ENCODE measurements at regions not wholly inside any gene's neighbourhood (a gene's known extent, or its start where the extent isn't known, plus 50 kb on each side); places are given as distances from the start of the nearest gene placed in this dataset.
"Not testable (repeated sequence)": the region's sequence is repeated elsewhere in the genome, so short reads cannot be mapped to it uniquely, and the experiment has no call there.

DNA sequence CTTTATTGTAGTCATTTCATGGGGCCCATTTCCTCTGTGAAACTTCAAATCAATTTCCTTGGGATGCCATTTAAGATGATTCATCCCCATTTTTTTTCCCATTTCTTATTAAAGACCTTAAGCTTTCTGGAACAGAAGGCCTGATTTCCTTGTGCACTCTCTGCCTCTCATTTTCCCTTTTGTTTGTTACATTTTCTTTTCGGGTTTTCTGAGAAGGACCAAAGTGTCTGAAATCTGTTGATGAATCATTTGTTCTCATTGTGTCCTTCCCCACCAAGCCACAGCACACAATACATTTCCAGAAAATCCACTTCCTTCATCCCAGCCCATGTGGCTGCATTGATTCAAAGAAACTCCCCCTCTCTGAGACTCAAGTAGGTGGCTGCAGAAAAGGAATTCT lies 372.4 kb downstream of the SFMBT2 start:
- POLR2A ChIA-PET, result no interaction called here
- Mint-ChIP-seq H3K36me3 (ENCODE audit: low read depth) (no peaks in the 10 kb centered on the region), H3K4me3 (no peak overlapping the region), H3K9me3 (ENCODE audit: low read depth) (no peaks in the 10 kb centered on the region), H3K27ac (no peak overlapping the region), H3K4me1 (peaks cover 23% of the 10 kb centered on the region), H3K27me3 (peaks cover 4% of the 10 kb centered on the region)
- ATAC-seq, result no peak
- intact Hi-C loops (cut with DNase I, micrococcal nuclease), result no loop called here
- DNase-seq, result no peak
- CTCF ChIA-PET, result interaction anchor here (0.7 to 1.2 kb wide), 2 partner anchors 25 to 564 kb away, joined by 3 to 4 read pairs; no protein-coding TSS in a partner anchor

DNA sequence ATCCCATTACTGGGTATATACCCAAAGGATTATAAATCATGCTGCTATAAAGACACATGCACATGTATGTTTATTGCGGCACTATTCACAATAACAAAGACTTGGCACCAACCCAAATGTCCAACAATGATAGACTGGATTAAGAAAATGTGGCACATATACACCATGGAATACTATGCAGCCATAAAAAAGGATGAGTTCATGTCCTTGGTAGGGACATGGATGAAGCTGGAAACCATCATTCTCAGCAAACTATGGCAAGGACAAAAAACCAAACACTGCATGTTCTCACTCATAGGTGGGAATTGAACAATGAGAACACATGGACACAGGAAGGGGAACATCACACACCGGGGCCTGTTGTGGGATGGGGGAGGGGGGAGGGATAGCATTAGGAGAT lies 373.4 kb downstream of the SFMBT2 start:
- POLR2A ChIA-PET; H3K27ac Mint-ChIP-seq; H3K9me3 Mint-ChIP-seq (ENCODE audit: low read depth); intact Hi-C loops (cut with DNase I, micrococcal nuclease); H3K36me3 Mint-ChIP-seq (ENCODE audit: low read depth); H3K27me3 Mint-ChIP-seq; ATAC-seq; H3K4me3 Mint-ChIP-seq; CTCF ChIA-PET; DNase-seq: not testable (repeated sequence)
- H3K4me1 Mint-ChIP-seq, result peaks cover 28% of the 10 kb centered on the region

DNA sequence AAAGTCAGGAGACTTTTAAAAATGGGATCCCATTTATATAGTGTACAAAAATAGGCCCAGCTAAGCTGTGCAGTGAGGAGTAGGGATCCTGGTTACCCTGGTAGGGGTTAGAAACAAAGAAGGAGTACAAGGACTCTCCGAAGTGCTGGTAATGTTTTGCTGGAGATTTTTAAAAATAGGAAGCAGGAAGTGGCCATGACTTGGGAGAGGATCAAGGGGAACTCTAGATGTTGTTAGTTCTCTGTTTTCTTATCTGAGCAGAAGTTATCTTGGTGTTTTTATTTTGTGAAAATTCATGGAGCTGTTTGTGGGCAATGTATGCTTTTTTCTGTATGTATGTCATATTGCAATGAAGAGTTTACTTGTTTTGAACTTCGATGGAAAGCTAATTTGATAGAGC lies 373.9 kb downstream of the SFMBT2 start:
- peaks cover 28% of the 10 kb centered on the region for H3K4me1 Mint-ChIP-seq
- ChIA-PET CTCF (interaction anchor here (0.6 kb wide), 1 partner anchor 31 kb away, joined by 4 read pairs; no protein-coding TSS in a partner anchor), POLR2A (no interaction called here)
- H3K27ac Mint-ChIP-seq, result no peak overlapping the region
- no peak overlapping the region for H3K4me3 Mint-ChIP-seq
- no peak for DNase-seq
- H3K9me3 Mint-ChIP-seq (ENCODE audit: low read depth), result no peaks in the 10 kb centered on the region
- no peaks in the 10 kb centered on the region for H3K36me3 Mint-ChIP-seq (ENCODE audit: low read depth)
- peaks cover 4% of the 10 kb centered on the region for H3K27me3 Mint-ChIP-seq
- no peak for ATAC-seq
- intact Hi-C loops (cut with DNase I, micrococcal nuclease), result no loop called here

DNA sequence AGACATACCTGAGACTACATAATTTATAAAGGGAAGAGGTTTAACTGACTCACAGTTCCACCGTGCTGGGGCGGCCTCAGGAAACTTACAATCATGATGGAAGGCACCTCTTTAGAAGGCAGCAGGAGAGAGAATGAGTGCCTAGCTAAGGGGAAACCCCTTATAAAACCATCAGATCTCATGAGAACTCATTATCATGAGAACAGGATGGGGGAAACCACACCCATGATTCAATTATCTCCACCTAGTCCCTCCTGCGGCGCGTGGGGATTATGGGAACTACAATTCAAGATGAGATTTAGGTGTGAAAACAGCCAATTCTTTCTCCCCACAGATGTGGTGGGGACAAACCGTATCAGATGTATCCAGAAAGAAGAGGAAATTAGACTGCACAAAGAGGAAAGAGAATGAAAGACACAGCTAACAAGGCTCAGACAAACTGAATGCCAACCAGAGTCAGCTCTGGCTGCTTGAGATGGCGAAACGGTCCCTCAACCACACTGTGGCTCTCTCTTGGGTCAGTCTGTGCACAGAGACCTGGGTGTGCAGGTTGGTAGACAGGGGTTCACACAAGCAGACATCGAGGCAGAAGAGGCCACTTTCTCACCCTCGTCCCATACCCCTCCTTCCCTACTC lies 375.6 kb downstream of the SFMBT2 start:
- Mint-ChIP-seq H3K4me3 (no peak overlapping the region), H3K9me3 (ENCODE audit: low read depth) (no peaks in the 10 kb centered on the region), H3K27me3 (peaks cover 2% of the 10 kb centered on the region), H3K27ac (no peak overlapping the region), H3K36me3 (ENCODE audit: low read depth) (no peaks in the 10 kb centered on the region), H3K4me1 (peaks cover 28% of the 10 kb centered on the region)
- ATAC-seq, result peak; percentile 87
- POLR2A ChIA-PET, result interaction anchor here (0.6 to 0.7 kb wide), 2 partner anchors 238 to 550 kb away, joined by 3 to 5 read pairs; no protein-coding TSS in a partner anchor
- CTCF ChIA-PET, result interaction anchor here (0.6 kb wide), 1 partner anchor 53 kb away, joined by 3 read pairs; no protein-coding TSS in a partner anchor
- intact Hi-C loops (cut with DNase I, micrococcal nuclease), result no loop called here
- peak; percentile 44 for DNase-seq

DNA sequence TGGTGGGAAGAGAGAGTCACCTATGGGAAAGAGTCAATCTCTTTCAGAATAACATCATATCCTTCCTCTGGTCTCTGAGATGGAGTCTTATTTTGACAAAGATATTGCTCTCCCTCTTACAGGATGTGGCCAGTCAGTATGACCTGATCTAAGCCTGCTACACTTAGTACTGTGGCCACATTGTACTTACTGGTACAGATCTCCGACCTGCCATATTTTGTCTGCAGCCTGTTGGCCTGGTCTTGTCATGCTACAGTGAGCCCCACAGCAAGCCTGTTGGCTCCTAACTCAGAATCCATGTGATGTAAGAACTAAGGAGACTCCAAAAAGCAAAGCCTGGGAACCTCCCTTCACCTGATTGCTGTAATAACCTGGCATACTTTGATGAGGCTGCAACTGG lies 377.8 kb downstream of the SFMBT2 start:
- ChIA-PET POLR2A (no interaction called here), CTCF (no interaction called here)
- ATAC-seq (no peak), DNase-seq (no peak)
- H3K4me3 Mint-ChIP-seq, result no peak overlapping the region
- intact Hi-C loops (cut with DNase I, micrococcal nuclease), result loop anchor here in 1 of 2 experiments (5.0 kb wide), 1 partner anchor 111 kb away; no protein-coding TSS in a partner anchor
- no peaks in the 10 kb centered on the region for H3K27me3 Mint-ChIP-seq
- peaks cover 35% of the 10 kb centered on the region for H3K4me1 Mint-ChIP-seq
- H3K9me3 Mint-ChIP-seq (ENCODE audit: low read depth), result peaks cover 3% of the 10 kb centered on the region
- H3K27ac Mint-ChIP-seq, result no peak overlapping the region
- H3K36me3 Mint-ChIP-seq (ENCODE audit: low read depth), result no peaks in the 10 kb centered on the region

DNA sequence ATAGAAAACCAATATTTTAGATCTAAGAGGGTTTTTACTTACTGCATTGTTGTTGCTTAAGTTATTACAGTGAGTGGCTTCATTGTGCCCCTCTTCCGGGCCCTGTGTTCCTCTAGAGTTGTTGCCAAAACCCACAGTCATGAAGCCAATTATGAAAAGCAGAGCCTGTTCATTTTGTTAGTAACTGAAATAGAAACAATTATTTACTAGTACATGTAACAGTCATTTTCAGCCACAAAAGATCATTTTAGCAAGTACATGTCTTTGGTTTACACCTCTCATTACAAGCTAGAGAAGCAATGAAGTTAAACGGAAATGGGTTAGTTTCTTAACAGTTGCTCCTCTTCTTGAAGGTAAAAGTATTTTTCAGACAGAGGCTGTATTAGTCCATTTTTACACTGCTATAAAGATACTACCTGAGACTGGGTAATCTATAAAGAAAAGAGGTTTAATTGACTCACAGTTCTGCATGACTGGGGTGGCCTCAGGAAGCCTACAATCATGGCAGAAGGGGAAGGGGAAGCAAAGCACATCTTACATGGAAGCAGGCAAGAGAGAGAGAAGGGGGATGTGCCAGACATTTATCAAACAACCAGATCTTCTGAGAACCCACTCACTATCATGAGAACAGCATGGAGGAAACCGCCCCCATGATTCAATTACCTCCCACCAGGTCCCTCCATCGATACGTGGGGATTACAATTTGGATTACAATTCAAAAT lies 380.5 kb downstream of the SFMBT2 start:
- peaks cover 3% of the 10 kb centered on the region for H3K9me3 Mint-ChIP-seq (ENCODE audit: low read depth)
- no peak overlapping the region for H3K27ac Mint-ChIP-seq
- no peaks in the 10 kb centered on the region for H3K27me3 Mint-ChIP-seq
- DNase-seq (no peak), ATAC-seq (no peak)
- H3K4me3 Mint-ChIP-seq, result no peak overlapping the region
- intact Hi-C loops (cut with DNase I, micrococcal nuclease), result loop anchor here in 1 of 2 experiments (5.0 kb wide), 1 partner anchor 108 kb away; no protein-coding TSS in a partner anchor
- POLR2A ChIA-PET, result no interaction called here
- no peaks in the 10 kb centered on the region for H3K36me3 Mint-ChIP-seq (ENCODE audit: low read depth)
- peaks cover 35% of the 10 kb centered on the region for H3K4me1 Mint-ChIP-seq
- CTCF ChIA-PET, result interaction anchor here (1.0 kb wide), 1 partner anchor 9 kb away, joined by 3 read pairs; no protein-coding TSS in a partner anchor

DNA sequence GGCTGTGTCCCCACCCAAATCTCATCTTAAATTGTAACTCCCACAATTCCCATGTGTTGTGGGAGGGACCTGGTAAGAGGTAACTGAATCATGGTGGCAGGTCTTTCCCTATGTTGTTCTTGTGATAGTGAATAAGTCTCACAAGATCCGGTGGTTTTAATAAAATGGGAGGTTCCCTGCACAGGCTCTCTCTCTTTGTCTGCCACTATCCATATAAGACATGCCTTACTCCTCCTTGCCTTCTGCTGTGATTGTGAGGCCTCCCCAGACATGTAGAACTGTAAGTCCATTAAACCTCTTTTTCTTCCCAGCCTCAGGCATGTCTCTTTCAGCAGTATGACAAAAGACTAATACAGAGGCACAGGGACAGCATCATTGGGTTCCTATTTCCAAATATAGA lies 381.2 kb downstream of the SFMBT2 start:
- Mint-ChIP-seq H3K27me3 (no peaks in the 10 kb centered on the region), H3K9me3 (ENCODE audit: low read depth) (peaks cover 3% of the 10 kb centered on the region), H3K27ac (no peak overlapping the region), H3K36me3 (ENCODE audit: low read depth) (no peaks in the 10 kb centered on the region), H3K4me1 (peaks cover 29% of the 10 kb centered on the region), H3K4me3 (no peak overlapping the region)
- DNase-seq (no peak), ATAC-seq (no peak)
- POLR2A ChIA-PET, result no interaction called here
- intact Hi-C loops (cut with DNase I, micrococcal nuclease), result loop anchor here in 1 of 2 experiments (5.0 kb wide), 1 partner anchor 107 kb away; no protein-coding TSS in a partner anchor
- CTCF ChIA-PET, result interaction anchor here (1.0 kb wide), 1 partner anchor 9 kb away, joined by 3 read pairs; no protein-coding TSS in a partner anchor

DNA sequence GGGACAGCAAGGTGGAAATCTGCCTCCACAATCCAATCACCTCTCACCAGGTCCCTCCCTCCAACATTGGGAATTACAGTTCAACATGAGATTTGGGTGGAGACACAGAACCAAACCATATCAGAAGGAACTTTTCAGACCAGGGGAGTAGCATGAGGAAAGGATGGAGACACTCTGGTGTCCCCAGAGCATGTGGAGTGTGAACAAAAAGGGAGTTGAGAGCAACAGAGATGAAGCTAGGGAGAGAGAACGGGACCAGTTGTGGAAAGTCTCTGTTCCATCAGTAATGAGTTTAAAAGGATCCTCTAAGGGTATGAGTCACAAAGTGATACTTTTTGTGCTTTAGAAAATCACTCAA lies 382.0 kb downstream of the SFMBT2 start:
- no peak overlapping the region for H3K27ac Mint-ChIP-seq
- CTCF ChIA-PET, result no interaction called here
- H3K4me3 Mint-ChIP-seq, result no peak overlapping the region
- peaks cover 3% of the 10 kb centered on the region for H3K9me3 Mint-ChIP-seq (ENCODE audit: low read depth)
- no peaks in the 10 kb centered on the region for H3K27me3 Mint-ChIP-seq
- POLR2A ChIA-PET, result no interaction called here
- H3K4me1 Mint-ChIP-seq, result peaks cover 22% of the 10 kb centered on the region
- no peak for DNase-seq
- intact Hi-C loops (cut with DNase I, micrococcal nuclease), result no loop called here
- H3K36me3 Mint-ChIP-seq (ENCODE audit: low read depth), result no peaks in the 10 kb centered on the region
- ATAC-seq, result no peak

DNA sequence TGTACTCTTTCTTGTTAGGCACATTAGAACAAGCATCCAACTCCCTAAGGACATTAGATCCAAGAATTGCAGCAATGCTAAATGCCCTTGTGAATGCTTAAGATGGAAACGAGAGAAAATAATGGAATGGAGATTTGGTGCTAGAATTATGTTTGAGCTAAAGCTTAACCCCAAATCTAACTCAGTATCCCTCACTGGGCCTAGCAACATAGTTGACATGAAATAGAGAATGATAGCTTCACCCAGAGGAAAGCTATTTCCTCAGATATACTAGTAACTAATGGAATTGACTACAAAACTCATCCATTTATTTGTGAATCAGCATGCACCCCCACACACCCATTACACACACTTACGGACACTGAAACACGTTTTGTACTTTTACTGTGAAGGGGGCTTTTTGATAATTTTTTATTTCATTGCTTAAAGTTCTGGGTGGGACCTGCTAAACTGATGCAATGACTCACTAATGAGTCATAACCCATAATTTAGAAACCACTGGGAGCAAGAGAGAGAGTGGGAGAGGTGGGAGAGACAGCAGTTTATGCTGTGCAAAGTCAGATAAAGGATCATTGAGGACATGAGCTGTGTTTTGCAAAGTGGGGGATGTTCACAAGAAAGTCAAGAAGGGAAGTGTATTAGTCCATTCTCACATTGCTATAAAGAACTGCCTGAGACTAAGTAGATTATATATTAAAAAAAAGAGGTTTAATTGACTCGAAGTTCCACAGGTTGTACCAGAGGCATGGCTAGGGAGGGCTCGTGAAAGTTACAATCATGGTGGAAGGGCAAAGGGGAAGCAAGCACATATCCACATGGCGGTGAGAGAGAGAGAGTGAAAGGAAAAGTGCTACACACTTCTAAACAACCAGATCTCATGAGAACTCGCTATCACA lies 382.7 kb downstream of the SFMBT2 start:
- Mint-ChIP-seq H3K9me3 (ENCODE audit: low read depth) (peaks cover 3% of the 10 kb centered on the region), H3K36me3 (ENCODE audit: low read depth) (no peaks in the 10 kb centered on the region), H3K4me1 (peaks cover 21% of the 10 kb centered on the region), H3K27me3 (no peaks in the 10 kb centered on the region), H3K27ac (no peak overlapping the region), H3K4me3 (no peak overlapping the region)
- POLR2A ChIA-PET, result no interaction called here
- ATAC-seq (peak; percentile 57), DNase-seq (no peak)
- CTCF ChIA-PET, result interaction anchor here (0.6 to 0.9 kb wide), 4 partner anchors 43 to 159 kb away, joined by 3 to 7 read pairs (median 3); no protein-coding TSS in a partner anchor
- intact Hi-C loops (cut with DNase I, micrococcal nuclease), result no loop called here

DNA sequence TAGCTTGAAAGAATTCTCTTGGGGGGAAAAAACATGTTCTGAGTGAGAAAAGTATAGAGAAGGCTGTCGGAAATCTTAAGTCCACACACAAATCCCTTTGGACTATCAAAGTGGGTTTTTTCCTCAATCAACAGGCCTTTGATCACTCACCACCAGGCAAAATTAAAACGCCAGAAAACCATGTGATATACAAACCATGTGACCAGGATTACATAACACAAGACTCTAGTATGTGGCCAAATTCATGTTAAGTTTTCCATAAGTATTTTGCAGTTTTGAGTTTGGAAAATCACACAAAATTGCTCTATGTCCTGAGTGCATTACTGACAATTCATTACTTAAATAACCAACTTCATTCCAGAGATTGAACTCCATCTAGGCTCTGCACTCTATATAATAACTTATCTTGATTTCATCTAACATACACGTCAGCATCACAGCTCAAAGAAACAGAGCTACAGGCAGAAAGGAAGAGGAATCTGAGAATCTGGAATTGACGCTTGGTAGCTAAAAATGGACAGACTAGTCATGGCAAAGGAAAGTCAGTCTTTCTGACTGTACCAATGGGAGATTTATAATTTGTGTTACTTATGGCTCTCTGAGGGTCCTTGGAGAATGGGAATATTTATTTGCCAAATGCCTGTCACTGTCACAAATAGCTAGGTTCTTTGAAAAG lies 383.5 kb downstream of the SFMBT2 start:
- ChIA-PET POLR2A (no interaction called here), CTCF (interaction anchor here (0.6 to 0.9 kb wide), 4 partner anchors 43 to 178 kb away, joined by 3 to 7 read pairs (median 3); no protein-coding TSS in a partner anchor)
- intact Hi-C loops (cut with DNase I, micrococcal nuclease), result no loop called here
- Mint-ChIP-seq H3K36me3 (ENCODE audit: low read depth) (no peaks in the 10 kb centered on the region), H3K27me3 (no peaks in the 10 kb centered on the region), H3K4me1 (peaks cover 17% of the 10 kb centered on the region), H3K27ac (no peak overlapping the region), H3K4me3 (no peak overlapping the region), H3K9me3 (ENCODE audit: low read depth) (peaks cover 3% of the 10 kb centered on the region)
- no peak for DNase-seq
- ATAC-seq, result no peak

DNA sequence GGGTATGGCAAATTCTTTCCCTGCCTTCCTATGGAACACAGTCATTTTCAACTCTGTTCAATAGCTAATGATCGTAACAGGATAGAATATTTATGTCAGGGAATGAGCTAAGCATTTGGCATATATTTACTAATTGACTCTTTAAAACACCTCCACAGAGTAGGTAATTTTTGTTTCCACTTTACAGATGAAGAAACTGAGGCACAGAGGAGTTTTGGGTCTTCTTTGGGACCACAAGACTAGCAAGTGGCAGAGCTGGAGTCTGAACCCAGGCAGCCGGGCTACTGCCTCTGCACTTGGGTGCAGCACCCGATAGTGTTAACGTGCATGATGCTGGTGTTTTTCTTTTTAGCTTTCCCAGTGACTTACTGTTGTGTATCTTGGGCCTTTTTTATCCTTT lies 384.0 kb downstream of the SFMBT2 start:
- no peak overlapping the region for H3K4me3 Mint-ChIP-seq
- intact Hi-C loops (cut with DNase I, micrococcal nuclease), result no loop called here
- no peak for DNase-seq
- ChIA-PET POLR2A (interaction anchor here (0.7 kb wide), 1 partner anchor 13 kb away, joined by 3 read pairs; no protein-coding TSS in a partner anchor), CTCF (interaction anchor here (0.6 kb wide), 1 partner anchor 177 kb away, joined by 3 read pairs; no protein-coding TSS in a partner anchor)
- H3K9me3 Mint-ChIP-seq (ENCODE audit: low read depth), result peaks cover 3% of the 10 kb centered on the region
- no peak overlapping the region for H3K27ac Mint-ChIP-seq
- no peak for ATAC-seq
- H3K4me1 Mint-ChIP-seq, result peaks cover 17% of the 10 kb centered on the region
- no peaks in the 10 kb centered on the region for H3K36me3 Mint-ChIP-seq (ENCODE audit: low read depth)
- H3K27me3 Mint-ChIP-seq, result no peaks in the 10 kb centered on the region
